OCI-LY7 (cell line): ENCODE measurements at regions not wholly inside any gene's neighbourhood (a gene's known extent, or its start where the extent isn't known, plus 50 kb on each side); places are given as distances from the start of the nearest gene placed in this dataset.

Experiments used
- BruUV-seq: library from RNA; stranded (reverse); fragments of 400-500 nt; replicated peaks from 2 replicates; lab custom pipeline; 2021; lab: Mats Ljungman, UMichigan
- CTCF ChIA-PET: fragments of 300-600 bp; sonication (Branson Sonifier 250); formaldehyde crosslinking; loops from one replicate; lab custom pipeline; 2022; ENCODE audit warnings: antibody characterized with exemption; ENCODE audit not compliant: unreplicated experiment; lab: Charles Lee
- POLR2A ChIA-PET: fragments of 300-600 bp; sonication (Branson Sonifier 250); formaldehyde crosslinking; loops from one replicate; lab custom pipeline; 2022; ENCODE audit warnings: antibody characterized with exemption; lab: Charles Lee
- DNase-seq: peaks from one replicate; pipeline ENCODE4 v3.0.0-alpha.2; 2015; ENCODE audit warnings: low spot score
- H2AFZ ChIP-seq: fragments of 200-600 bp; sonication (generic), shearing (Covaris generic); 2 replicates; pipeline ENCODE4 v1.6.1; 2014; ENCODE audit warnings: mild to moderate bottlenecking, antibody characterized with exemption, low read length, moderate library complexity
- H3K27ac ChIP-seq: fragments of 200-600 bp; sonication (generic); 2 replicates; pipeline ENCODE4 v1.5.1; 2014; ENCODE audit warnings: mixed run types, low read depth, mild to moderate bottlenecking, moderate library complexity, low read length, inconsistent platforms; ENCODE audit not compliant: poor library complexity, severe bottlenecking
- H3K36me3 ChIP-seq: fragments of 200-600 bp; sonication (generic); 2 replicates; pipeline ENCODE4 v1.6.1; 2014; ENCODE audit warnings: mild to moderate bottlenecking, antibody characterized with exemption, low read length, moderate library complexity, mixed read lengths; ENCODE audit not compliant: insufficient read depth
- H3K4me1 ChIP-seq: fragments of 200-600 bp; sonication (generic); 2 replicates; pipeline ENCODE4 v1.5.1; 2014; ENCODE audit warnings: mild to moderate bottlenecking, low read length; ENCODE audit not compliant: insufficient read depth, poor library complexity, severe bottlenecking
- H3K4me2 ChIP-seq: fragments of 200-600 bp; sonication (generic); 2 replicates; pipeline ENCODE4 v1.6.1; 2014; ENCODE audit warnings: mild to moderate bottlenecking, low read length
- H3K4me3 ChIP-seq: fragments of 200-600 bp; sonication (generic); 2 replicates; pipeline ENCODE4 v1.5.1; 2014; ENCODE audit warnings: mild to moderate bottlenecking, low read depth, low read length; ENCODE audit not compliant: poor library complexity, severe bottlenecking
- H3K79me2 ChIP-seq: fragments of 200-600 bp; sonication (generic); 2 replicates; pipeline ENCODE4 v1.6.1; 2016; ENCODE audit warnings: low read depth, mild to moderate bottlenecking, low read length, moderate library complexity, mixed read lengths; ENCODE audit not compliant: insufficient read depth
- H3K9me2 ChIP-seq: fragments of 200-600 bp; sonication (generic); 2 replicates; pipeline ENCODE4 v1.6.1; 2016; ENCODE audit warnings: mild to moderate bottlenecking, low read length, mixed read lengths; ENCODE audit not compliant: insufficient read depth
- H3K9me3 ChIP-seq: fragments of 200-600 bp; sonication (generic); 2 replicates; pipeline ENCODE4 v1.6.1; 2014; ENCODE audit warnings: mild to moderate bottlenecking, mixed run types, low read length, mixed read lengths
- H4K20me1 ChIP-seq: fragments of 200-600 bp; sonication (generic); 2 replicates; pipeline ENCODE4 v1.6.1; 2014; ENCODE audit warnings: mild to moderate bottlenecking, antibody characterized with exemption, low read length, moderate library complexity, mixed read lengths; ENCODE audit not compliant: insufficient read depth
- EZH2phosphoT487 ChIP-seq: fragments of 200-600 bp; sonication (generic); IDR thresholded peaks from 2 replicates; pipeline ENCODE4 v1.6.1; 2018; ENCODE audit warnings: low read depth, borderline replicate concordance, mild to moderate bottlenecking, mixed run types, antibody characterized with exemption, low read length, moderate library complexity, mixed read lengths
- intact Hi-C: fragments of 100-400 bp; cut with micrococcal nuclease; formaldehyde crosslinking; loops from one replicate; pipeline ENCODE4 v1.10.0; 2022; ENCODE audit not compliant: unreplicated experiment
- TF ChIP-seq, protein P1 (sequence below): fragments of 200-600 bp; sonication (generic); conservative IDR thresholded peaks from 2 replicates; pipeline ENCODE4 v1.5.1; 2014; ENCODE audit warnings: mild to moderate bottlenecking, antibody characterized with exemption, low read length, moderate library complexity, mixed read lengths

DNA sequence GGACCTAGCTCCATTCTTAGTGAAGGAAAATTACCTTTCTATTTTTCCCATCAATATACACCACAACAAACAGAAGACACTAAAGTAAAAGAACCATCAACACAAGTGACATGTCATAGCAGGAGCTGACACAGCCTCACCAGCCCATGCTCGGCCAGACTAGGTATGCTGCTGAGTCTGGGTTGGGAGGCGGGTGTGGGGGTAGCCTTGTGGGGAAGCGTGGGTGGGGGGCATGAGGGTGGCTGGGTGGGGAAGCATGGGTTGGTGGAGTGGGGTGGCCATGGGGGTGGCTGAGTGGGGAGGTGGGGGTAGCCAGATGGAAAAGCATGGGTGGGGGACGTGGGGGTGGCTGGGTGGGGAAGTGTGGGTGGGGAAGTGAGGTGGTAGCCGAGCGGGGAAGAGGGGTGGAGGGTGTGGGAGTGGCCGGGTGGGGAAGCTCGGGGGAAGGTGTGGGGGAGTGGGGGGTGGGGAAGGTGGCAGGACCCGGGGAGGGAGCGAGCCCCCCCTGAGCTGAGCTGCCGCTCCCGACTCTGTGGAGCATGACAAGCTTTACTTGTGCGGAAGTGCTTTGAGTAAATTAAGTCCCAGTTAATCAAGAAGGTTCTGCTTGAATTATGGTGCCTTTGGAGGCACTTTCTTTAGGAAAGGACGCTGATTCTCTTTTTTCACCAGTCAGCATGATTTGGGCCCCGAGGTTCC, 294.6 kb upstream of the ZNF32 start:
- TF ChIP-seq, protein P1, sequence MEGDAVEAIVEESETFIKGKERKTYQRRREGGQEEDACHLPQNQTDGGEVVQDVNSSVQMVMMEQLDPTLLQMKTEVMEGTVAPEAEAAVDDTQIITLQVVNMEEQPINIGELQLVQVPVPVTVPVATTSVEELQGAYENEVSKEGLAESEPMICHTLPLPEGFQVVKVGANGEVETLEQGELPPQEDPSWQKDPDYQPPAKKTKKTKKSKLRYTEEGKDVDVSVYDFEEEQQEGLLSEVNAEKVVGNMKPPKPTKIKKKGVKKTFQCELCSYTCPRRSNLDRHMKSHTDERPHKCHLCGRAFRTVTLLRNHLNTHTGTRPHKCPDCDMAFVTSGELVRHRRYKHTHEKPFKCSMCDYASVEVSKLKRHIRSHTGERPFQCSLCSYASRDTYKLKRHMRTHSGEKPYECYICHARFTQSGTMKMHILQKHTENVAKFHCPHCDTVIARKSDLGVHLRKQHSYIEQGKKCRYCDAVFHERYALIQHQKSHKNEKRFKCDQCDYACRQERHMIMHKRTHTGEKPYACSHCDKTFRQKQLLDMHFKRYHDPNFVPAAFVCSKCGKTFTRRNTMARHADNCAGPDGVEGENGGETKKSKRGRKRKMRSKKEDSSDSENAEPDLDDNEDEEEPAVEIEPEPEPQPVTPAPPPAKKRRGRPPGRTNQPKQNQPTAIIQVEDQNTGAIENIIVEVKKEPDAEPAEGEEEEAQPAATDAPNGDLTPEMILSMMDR: no peak
- TF ChIP-seq EZH2phosphoT487: no peak
- no TSS peak for BruUV-seq
- Histone ChIP-seq H3K27ac (peak overlapping the region; percentile 90), H3K79me2 (no peaks in the 10 kb centered on the region), H3K4me3 (peak overlapping the region; percentile 17), H4K20me1 (no peaks in the 10 kb centered on the region), H2AFZ (peak overlapping the region; percentile 71), H3K4me1 (peaks cover 61% of the 10 kb centered on the region), H3K9me3 (no peaks in the 10 kb centered on the region), H3K9me2 (no peaks in the 10 kb centered on the region), H3K36me3 (no peaks in the 10 kb centered on the region), H3K4me2 (peak overlapping the region; percentile 85)
- POLR2A ChIA-PET: interaction anchor here (0.6 to 4.1 kb wide), 9 partner anchors 9 to 72 kb away, joined by 3 to 31 read pairs (median 4); no protein-coding TSS in a partner anchor
- peak; percentile 37 for DNase-seq
- intact Hi-C loops: no loop called here
- CTCF ChIA-PET: interaction anchor here (1.5 kb wide), 1 partner anchor 30 kb away, joined by 3 read pairs; no protein-coding TSS in a partner anchor

DNA sequence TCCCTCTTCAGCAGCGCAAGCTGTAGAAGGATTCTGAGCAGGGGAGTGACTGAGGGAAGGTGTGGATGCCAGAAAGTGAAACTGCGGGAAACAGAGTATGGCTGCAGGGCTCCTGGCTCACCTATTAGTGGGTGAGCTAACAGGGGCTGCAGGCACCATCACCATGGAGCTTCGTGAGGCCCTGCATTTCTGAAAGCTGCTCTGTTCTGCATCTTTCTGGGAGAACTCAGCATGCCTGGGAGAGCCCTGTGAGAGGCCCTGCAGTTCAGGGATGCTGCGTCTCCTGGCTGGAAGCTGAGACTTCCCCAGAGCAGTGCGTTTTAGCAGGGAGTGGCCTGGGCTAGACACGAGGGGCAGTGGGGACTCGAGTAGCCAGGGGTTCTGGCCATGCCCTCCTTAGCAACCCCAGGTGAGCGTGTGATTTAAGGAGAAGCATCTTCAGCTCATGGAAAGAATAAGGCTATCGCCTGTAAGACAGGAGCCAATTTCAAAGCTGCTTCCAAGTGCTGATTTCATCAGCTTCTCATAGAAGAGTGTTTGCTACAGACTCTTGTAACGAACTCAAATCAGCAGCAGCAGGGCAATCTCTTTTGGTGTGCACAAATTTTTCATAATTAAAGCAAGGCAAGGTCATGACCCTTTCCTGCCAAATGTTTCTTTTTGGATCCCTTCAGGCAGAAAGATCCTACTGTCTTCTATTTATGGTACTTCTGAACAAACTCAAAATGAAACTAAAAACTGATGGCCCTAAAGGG, 293.6 kb upstream of the ZNF32 start:
- Histone ChIP-seq H3K4me1 (peaks cover 70% of the 10 kb centered on the region), H3K9me3 (no peaks in the 10 kb centered on the region), H3K79me2 (no peaks in the 10 kb centered on the region), H3K4me2 (peak overlapping the region; percentile 85), H3K27ac (peak overlapping the region; percentile 90), H2AFZ (peak overlapping the region; percentile 62), H3K9me2 (no peaks in the 10 kb centered on the region), H3K36me3 (no peaks in the 10 kb centered on the region), H4K20me1 (no peaks in the 10 kb centered on the region), H3K4me3 (peak overlapping the region; percentile 17)
- intact Hi-C loops: no loop called here
- no TSS peak for BruUV-seq
- ChIA-PET CTCF (interaction anchor here (1.0 to 1.5 kb wide), 3 partner anchors 10 to 37 kb away, joined by 3 to 4 read pairs (median 3); no protein-coding TSS in a partner anchor), POLR2A (interaction anchor here (0.7 to 4.1 kb wide), 11 partner anchors 9 to 76 kb away, joined by 3 to 31 read pairs (median 4); no protein-coding TSS in a partner anchor)
- no peak for DNase-seq
- TF ChIP-seq, protein P1: no peak
- TF ChIP-seq EZH2phosphoT487: no peak
